Uterus (tissue), 2 donors: ENCODE measurements at regions not wholly inside any gene's neighbourhood (a gene's known extent, or its start where the extent isn't known, plus 50 kb on each side); places are given as distances from the start of the nearest gene placed in this dataset.

Experiments used
- POLR2A ChIP-seq, 2 donors: fragments of 450-650 bp; IDR thresholded peaks; one replicate each; pipeline ENCODE4 v1.6.1; 2016; ENCODE audit warnings: antibody characterized with exemption in 2 of 2, mild to moderate bottlenecking in 1 of 2, moderate library complexity in 1 of 2
- TF ChIP-seq, protein P1 (sequence below), 4 experiments: fragments of 200-600 bp in 2 of 4; fragments of 450-650 bp in 2 of 4; sonication (generic) in 2 of 4; IDR thresholded peaks; one replicate each; pipeline ENCODE4 v1.5.1; 2016 to 2019; ENCODE audit warnings: antibody characterized with exemption in 4 of 4, mild to moderate bottlenecking in 2 of 4, moderate library complexity in 1 of 4

DNA sequence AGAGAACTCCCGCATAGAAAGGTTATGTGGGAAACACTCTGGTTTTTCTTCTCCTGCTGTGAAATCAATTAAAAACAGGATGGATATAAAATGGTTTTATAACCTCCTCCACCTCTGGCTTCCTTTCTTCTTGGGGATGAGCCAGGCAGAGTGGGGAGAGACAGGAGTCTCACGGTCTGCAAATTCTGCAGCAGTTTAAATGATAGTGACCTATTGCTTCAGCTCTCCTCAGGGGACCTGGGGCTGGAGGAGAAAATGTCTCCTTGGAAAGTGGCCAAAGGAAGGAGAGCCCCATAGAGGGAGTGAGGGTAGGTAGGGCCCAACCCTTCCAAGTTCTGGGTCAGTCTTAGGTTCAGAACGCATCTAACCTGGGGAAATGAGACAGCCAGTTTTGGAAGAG, 118.8 kb downstream of the MTX3 start:
- TF ChIP-seq, protein P1, sequence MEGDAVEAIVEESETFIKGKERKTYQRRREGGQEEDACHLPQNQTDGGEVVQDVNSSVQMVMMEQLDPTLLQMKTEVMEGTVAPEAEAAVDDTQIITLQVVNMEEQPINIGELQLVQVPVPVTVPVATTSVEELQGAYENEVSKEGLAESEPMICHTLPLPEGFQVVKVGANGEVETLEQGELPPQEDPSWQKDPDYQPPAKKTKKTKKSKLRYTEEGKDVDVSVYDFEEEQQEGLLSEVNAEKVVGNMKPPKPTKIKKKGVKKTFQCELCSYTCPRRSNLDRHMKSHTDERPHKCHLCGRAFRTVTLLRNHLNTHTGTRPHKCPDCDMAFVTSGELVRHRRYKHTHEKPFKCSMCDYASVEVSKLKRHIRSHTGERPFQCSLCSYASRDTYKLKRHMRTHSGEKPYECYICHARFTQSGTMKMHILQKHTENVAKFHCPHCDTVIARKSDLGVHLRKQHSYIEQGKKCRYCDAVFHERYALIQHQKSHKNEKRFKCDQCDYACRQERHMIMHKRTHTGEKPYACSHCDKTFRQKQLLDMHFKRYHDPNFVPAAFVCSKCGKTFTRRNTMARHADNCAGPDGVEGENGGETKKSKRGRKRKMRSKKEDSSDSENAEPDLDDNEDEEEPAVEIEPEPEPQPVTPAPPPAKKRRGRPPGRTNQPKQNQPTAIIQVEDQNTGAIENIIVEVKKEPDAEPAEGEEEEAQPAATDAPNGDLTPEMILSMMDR (IDR thresholded peaks at IDR 0.05): no peak
- no peak for TF ChIP-seq POLR2A (IDR thresholded peaks at IDR 0.05)
